ENCODE measurements at regions not wholly inside any gene's neighbourhood (a gene's known extent, or its start where the extent isn't known, plus 50 kb on each side); places are given as distances from the start of the nearest gene placed in this dataset.

DNA sequence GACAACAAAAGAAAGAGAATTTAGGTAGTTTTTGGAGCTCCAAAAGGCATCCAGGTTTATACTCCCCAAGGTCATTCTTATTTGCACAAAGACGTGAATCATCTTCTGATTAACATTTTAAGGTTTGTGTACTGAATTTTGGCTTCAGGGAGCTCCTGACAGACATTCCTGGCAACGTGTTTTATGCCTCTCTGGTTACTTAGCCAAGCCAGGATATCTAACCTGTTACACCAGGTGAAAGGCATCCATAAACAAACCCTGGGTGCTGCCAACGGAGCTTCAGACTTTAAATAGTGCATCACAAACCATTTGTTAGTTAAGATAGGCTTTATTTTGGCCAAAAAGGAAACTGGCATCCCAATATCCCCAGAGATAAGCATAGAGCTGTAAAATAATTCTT lies 997.3 kb downstream of the ARAP2 start:
- no peak for TF ChIP-seq GLIS3 (CRISPR knock-in tag; IDR thresholded peaks at IDR 0.05)
- TF ChIP-seq, protein P1, sequence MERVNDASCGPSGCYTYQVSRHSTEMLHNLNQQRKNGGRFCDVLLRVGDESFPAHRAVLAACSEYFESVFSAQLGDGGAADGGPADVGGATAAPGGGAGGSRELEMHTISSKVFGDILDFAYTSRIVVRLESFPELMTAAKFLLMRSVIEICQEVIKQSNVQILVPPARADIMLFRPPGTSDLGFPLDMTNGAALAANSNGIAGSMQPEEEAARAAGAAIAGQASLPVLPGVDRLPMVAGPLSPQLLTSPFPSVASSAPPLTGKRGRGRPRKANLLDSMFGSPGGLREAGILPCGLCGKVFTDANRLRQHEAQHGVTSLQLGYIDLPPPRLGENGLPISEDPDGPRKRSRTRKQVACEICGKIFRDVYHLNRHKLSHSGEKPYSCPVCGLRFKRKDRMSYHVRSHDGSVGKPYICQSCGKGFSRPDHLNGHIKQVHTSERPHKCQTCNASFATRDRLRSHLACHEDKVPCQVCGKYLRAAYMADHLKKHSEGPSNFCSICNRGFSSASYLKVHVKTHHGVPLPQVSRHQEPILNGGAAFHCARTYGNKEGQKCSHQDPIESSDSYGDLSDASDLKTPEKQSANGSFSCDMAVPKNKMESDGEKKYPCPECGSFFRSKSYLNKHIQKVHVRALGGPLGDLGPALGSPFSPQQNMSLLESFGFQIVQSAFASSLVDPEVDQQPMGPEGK (CRISPR knock-in tag; IDR thresholded peaks at IDR 0.05; ENCODE audit: borderline replicate concordance) = no peak

Data from SK-N-SH treated with all-trans-retinoic acid at 6 μM for 48 hours (cell line).